ENCODE measurements at regions not wholly inside any gene's neighbourhood (a gene's known extent, or its start where the extent isn't known, plus 50 kb on each side); places are given as distances from the start of the nearest gene placed in this dataset.

DNA sequence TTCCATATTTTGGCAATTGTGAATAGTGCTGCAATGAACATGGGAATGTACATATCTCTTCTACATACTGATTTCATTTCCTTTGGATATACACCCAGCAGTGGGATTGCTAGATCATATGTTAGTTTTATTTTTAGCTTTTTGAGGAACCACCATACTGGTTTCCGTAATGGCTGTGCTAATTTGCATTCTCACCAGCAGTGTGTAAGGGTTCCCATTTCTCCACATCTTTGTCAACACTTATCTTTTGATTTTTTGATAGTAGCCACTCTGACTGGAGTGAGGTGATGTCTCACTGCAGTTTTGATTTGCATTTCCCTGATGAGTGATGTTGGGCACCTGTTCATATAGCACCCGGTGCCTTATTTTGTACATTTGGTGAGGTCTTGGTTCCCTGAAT, 519.6 kb downstream of the REEP3 start (continued):
- TF ChIP-seq ZNF8 (CRISPR knock-in tag; IDR thresholded peaks at IDR 0.05) (no peak), PPARA (CRISPR knock-in tag; IDR thresholded peaks at IDR 0.05; ENCODE audit: borderline replicate concordance) (no peak)

DNA sequence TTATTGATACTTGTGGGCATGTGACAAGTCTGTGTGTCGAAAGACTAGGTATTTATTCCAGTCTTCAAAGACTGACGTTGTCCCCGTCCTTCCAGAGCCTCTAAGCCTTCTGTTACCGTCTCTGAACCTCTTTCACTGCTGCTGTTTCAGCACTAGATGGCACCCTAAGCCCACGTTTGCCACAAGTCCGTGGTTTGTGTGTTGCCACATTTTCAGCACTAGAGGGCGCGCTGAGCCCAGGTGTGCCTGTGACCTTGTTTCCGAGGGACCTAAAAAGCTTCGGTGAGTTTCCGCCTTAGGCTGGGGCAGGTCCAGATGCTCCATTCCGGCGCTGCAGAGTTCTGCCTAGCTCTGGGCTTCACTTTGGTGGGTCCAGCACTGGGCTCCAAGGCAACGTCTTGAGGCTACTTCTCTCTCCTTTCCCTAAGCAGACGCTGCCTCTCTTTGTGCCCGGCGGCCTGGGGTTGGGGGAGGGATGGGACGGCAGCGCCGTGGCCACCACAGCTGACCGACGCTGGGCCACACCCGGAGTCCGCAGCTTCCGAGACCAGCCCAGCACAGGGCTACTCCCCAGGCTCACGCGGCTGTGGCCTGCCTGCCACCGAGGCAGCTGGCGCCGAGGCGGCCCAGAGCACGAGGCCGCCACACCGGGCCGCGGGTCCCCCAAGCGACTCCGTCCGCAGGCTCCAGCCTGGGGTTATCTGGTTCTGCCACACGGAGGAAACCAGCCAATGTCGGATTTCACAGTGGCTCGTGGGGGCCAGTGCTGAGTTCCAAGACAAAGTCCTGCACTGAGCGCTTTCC, 520.2 kb downstream of the REEP3 start:
- TF ChIP-seq TCF4 (CRISPR knock-in tag; IDR thresholded peaks at IDR 0.05; ENCODE audit: borderline replicate concordance) = no peak
- TF ChIP-seq ZNF565 (CRISPR knock-in tag; conservative IDR thresholded peaks at IDR 0.05; ENCODE audit: low read depth) = no peak
- no peak for TF ChIP-seq TOX (CRISPR knock-in tag; IDR thresholded peaks at IDR 0.05; ENCODE audit: borderline replicate concordance)
- TF ChIP-seq BACH2 (CRISPR knock-in tag; IDR thresholded peaks at IDR 0.05; ENCODE audit: borderline replicate concordance) = no peak
- TF ChIP-seq, protein P1, sequence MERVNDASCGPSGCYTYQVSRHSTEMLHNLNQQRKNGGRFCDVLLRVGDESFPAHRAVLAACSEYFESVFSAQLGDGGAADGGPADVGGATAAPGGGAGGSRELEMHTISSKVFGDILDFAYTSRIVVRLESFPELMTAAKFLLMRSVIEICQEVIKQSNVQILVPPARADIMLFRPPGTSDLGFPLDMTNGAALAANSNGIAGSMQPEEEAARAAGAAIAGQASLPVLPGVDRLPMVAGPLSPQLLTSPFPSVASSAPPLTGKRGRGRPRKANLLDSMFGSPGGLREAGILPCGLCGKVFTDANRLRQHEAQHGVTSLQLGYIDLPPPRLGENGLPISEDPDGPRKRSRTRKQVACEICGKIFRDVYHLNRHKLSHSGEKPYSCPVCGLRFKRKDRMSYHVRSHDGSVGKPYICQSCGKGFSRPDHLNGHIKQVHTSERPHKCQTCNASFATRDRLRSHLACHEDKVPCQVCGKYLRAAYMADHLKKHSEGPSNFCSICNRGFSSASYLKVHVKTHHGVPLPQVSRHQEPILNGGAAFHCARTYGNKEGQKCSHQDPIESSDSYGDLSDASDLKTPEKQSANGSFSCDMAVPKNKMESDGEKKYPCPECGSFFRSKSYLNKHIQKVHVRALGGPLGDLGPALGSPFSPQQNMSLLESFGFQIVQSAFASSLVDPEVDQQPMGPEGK (CRISPR knock-in tag; IDR thresholded peaks at IDR 0.05; ENCODE audit: borderline replicate concordance) = no peak
- TF ChIP-seq ZNF70 (CRISPR knock-in tag; IDR thresholded peaks at IDR 0.05) = no peak
- TF ChIP-seq, protein P2, sequence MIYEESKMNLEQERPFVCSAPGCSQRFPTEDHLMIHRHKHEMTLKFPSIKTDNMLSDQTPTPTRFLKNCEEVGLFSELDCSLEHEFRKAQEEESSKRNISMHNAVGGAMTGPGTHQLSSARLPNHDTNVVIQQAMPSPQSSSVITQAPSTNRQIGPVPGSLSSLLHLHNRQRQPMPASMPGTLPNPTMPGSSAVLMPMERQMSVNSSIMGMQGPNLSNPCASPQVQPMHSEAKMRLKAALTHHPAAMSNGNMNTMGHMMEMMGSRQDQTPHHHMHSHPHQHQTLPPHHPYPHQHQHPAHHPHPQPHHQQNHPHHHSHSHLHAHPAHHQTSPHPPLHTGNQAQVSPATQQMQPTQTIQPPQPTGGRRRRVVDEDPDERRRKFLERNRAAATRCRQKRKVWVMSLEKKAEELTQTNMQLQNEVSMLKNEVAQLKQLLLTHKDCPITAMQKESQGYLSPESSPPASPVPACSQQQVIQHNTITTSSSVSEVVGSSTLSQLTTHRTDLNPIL (CRISPR knock-in tag; IDR thresholded peaks at IDR 0.05; ENCODE audit: low read depth) = no peak
- TF ChIP-seq, protein P3, sequence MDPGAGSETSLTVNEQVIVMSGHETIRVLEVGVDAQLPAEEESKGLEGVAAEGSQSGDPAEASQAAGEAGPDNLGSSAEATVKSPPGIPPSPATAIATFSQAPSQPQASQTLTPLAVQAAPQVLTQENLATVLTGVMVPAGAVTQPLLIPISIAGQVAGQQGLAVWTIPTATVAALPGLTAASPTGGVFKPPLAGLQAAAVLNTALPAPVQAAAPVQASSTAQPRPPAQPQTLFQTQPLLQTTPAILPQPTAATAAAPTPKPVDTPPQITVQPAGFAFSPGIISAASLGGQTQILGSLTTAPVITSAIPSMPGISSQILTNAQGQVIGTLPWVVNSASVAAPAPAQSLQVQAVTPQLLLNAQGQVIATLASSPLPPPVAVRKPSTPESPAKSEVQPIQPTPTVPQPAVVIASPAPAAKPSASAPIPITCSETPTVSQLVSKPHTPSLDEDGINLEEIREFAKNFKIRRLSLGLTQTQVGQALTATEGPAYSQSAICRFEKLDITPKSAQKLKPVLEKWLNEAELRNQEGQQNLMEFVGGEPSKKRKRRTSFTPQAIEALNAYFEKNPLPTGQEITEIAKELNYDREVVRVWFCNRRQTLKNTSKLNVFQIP (CRISPR knock-in tag; IDR thresholded peaks at IDR 0.05; ENCODE audit: borderline replicate concordance, low read depth) = no peak
- no peak for TF ChIP-seq ZC3H10 (CRISPR knock-in tag; IDR thresholded peaks at IDR 0.05)
- no peak for TF ChIP-seq PPARA (CRISPR knock-in tag; IDR thresholded peaks at IDR 0.05; ENCODE audit: borderline replicate concordance)
- TF ChIP-seq ARNTL (CRISPR knock-in tag; IDR thresholded peaks at IDR 0.05; ENCODE audit: borderline replicate concordance, low read depth) = no peak
- no peak for TF ChIP-seq CSDC2 (CRISPR knock-in tag; IDR thresholded peaks at IDR 0.05)
- peak; percentile 99 for ATAC-seq

DNA sequence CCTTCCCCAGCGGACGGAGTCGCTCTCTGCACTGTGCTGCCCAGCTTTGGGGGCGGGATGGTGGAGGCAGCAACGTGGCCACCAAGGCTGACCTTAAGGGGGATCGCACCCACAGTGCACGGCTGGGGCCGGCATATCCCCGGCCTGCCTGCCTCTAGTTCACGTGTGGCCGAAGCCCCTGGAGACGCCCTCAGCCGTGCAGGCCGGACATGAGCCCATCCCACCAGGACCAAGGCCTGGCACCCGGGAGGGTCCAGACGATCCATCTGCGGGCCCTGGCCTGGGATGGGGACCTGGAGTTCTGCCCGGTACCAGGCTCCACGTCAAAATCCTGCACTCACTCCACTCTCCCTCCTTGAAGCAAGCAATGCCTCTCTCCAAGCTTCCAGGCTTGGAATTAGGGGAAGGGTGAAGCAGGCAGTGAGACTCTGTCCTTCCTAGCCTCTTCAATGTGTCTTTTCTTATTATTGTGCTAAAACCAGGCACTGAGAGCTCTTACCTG, 520.8 kb downstream of the REEP3 start:
- TF ChIP-seq ZNF565 (CRISPR knock-in tag; conservative IDR thresholded peaks at IDR 0.05; ENCODE audit: low read depth) (no peak), ARNTL (CRISPR knock-in tag; IDR thresholded peaks at IDR 0.05; ENCODE audit: borderline replicate concordance, low read depth) (no peak), SNAI2 (CRISPR knock-in tag; IDR thresholded peaks at IDR 0.05) (no peak), ZFP3 (CRISPR knock-in tag; IDR thresholded peaks at IDR 0.05) (no peak), ZNF8 (CRISPR knock-in tag; IDR thresholded peaks at IDR 0.05) (no peak), ZNF70 (CRISPR knock-in tag; IDR thresholded peaks at IDR 0.05) (no peak), GLIS3 (CRISPR knock-in tag; IDR thresholded peaks at IDR 0.05) (no peak), TOX (CRISPR knock-in tag; IDR thresholded peaks at IDR 0.05; ENCODE audit: borderline replicate concordance) (no peak), PPARA (CRISPR knock-in tag; IDR thresholded peaks at IDR 0.05; ENCODE audit: borderline replicate concordance) (no peak), ESRRG (CRISPR knock-in tag; IDR thresholded peaks at IDR 0.05) (no peak), ZFP30 (CRISPR knock-in tag; IDR thresholded peaks at IDR 0.05) (no peak), ISL1 (CRISPR knock-in tag; IDR thresholded peaks at IDR 0.05) (no peak), ZC3H10 (CRISPR knock-in tag; IDR thresholded peaks at IDR 0.05) (no peak)
- TF ChIP-seq, protein P3 (CRISPR knock-in tag; IDR thresholded peaks at IDR 0.05; ENCODE audit: borderline replicate concordance, low read depth) = no peak
- TF ChIP-seq, protein P1 (CRISPR knock-in tag; IDR thresholded peaks at IDR 0.05; ENCODE audit: borderline replicate concordance) = no peak
- TF ChIP-seq, protein P4, sequence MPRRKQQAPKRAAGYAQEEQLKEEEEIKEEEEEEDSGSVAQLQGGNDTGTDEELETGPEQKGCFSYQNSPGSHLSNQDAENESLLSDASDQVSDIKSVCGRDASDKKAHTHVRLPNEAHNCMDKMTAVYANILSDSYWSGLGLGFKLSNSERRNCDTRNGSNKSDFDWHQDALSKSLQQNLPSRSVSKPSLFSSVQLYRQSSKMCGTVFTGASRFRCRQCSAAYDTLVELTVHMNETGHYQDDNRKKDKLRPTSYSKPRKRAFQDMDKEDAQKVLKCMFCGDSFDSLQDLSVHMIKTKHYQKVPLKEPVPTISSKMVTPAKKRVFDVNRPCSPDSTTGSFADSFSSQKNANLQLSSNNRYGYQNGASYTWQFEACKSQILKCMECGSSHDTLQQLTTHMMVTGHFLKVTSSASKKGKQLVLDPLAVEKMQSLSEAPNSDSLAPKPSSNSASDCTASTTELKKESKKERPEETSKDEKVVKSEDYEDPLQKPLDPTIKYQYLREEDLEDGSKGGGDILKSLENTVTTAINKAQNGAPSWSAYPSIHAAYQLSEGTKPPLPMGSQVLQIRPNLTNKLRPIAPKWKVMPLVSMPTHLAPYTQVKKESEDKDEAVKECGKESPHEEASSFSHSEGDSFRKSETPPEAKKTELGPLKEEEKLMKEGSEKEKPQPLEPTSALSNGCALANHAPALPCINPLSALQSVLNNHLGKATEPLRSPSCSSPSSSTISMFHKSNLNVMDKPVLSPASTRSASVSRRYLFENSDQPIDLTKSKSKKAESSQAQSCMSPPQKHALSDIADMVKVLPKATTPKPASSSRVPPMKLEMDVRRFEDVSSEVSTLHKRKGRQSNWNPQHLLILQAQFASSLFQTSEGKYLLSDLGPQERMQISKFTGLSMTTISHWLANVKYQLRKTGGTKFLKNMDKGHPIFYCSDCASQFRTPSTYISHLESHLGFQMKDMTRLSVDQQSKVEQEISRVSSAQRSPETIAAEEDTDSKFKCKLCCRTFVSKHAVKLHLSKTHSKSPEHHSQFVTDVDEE (CRISPR knock-in tag; IDR thresholded peaks at IDR 0.05) = no peak
- no peak for ATAC-seq
